ENCODE measurements at regions not wholly inside any gene's neighbourhood (a gene's known extent, or its start where the extent isn't known, plus 50 kb on each side); places are given as distances from the start of the nearest gene placed in this dataset.

DNA sequence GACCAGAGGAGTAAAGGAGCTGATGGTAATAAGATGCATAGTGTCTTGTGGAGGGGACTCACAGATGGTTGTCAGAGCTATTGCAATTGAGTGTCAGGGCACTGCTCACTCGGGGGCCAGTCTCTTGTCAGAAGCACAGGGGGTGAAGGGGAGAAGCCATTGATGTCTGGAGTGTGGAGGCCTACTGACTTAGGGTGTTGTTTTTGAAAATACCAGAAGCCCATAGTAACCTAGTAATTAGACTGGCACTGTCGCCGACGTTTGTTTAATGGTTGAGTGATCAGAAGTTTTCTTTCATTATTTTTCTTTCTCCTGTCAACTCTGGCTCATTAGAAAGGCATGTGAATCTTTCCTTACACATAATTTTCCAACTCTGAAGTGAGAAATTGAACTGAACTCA lies 151.6 kb upstream of the TENM4 start (continued):
- TF ChIP-seq KDM4A (IDR thresholded peaks at IDR 0.05; ENCODE audit: low read depth, low read length, severe bottlenecking), result no peak
- TF ChIP-seq SIRT6 (IDR thresholded peaks at IDR 0.05; ENCODE audit: low read length), result no peak
- no peak for TF ChIP-seq CEBPB (IDR thresholded peaks at IDR 0.05; ENCODE audit: low read depth, low read length)

All from H1 (cell line).